HG03457 (cell line): ENCODE measurements at regions not wholly inside any gene's neighbourhood (a gene's known extent, or its start where the extent isn't known, plus 50 kb on each side); places are given as distances from the start of the nearest gene placed in this dataset.
A peak's percentile ranks its signal among the peaks of the same experiment; 100 is the strongest.
"Not testable (repeated sequence)": the region's sequence is repeated elsewhere in the genome, so short reads cannot be mapped to it uniquely, and the experiment has no call there.

Experiments
- ATAC-seq: cut with Tn5 transposase; IDR thresholded peaks from one replicate; pipeline ENCODE4 v1.9.1; 2021; ENCODE audit warnings: moderate number of reproducible peaks; ENCODE audit not compliant: unreplicated experiment

GRCh38 chr5:25764733-25765132 is 1120.0 kb upstream of the CDH10 start:
- no peak for ATAC-seq

GRCh38 chr5:25763781-25764180 is 1119.0 kb upstream of the CDH10 start:
- no peak for ATAC-seq

GRCh38 chr5:25754895-25755294 is 1110.1 kb upstream of the CDH10 start:
- ATAC-seq, result no peak

GRCh38 chr5:25744908-25745307 is 1100.1 kb upstream of the CDH10 start:
- no peak for ATAC-seq

GRCh38 chr5:25716680-25717079 is 1071.9 kb upstream of the CDH10 start:
- no peak for ATAC-seq

- no peak for ATAC-seq
Measured at GRCh38 chr5:25713259-25713658, 1068.5 kb upstream of the CDH10 start.

- ATAC-seq, result no peak
Measured at GRCh38 chr5:25707093-25707492, 1062.3 kb upstream of the CDH10 start.

GRCh38 chr5:25701936-25702335 is 1057.2 kb upstream of the CDH10 start:
- ATAC-seq, result no peak

- no peak for ATAC-seq
Measured at GRCh38 chr5:25694801-25695200, 1050.0 kb upstream of the CDH10 start.

- ATAC-seq, result peak; percentile 61
Measured at GRCh38 chr5:25688156-25688555, 1043.4 kb upstream of the CDH10 start.

- no peak for ATAC-seq
Measured at GRCh38 chr5:25669645-25670401, 1025.0 kb upstream of the CDH10 start.

- no peak for ATAC-seq
Measured at GRCh38 chr5:25662610-25663009, 1017.8 kb upstream of the CDH10 start.

- ATAC-seq, result not testable (repeated sequence)
Measured at GRCh38 chr5:25650316-25650715, 1005.5 kb upstream of the CDH10 start.

- no peak for ATAC-seq
Measured at GRCh38 chr5:25649628-25650265, 1005.0 kb upstream of the CDH10 start.

- no peak for ATAC-seq
Measured at GRCh38 chr5:25646421-25647341, 1001.9 kb upstream of the CDH10 start.

GRCh38 chr5:25641124-25641523 is 996.3 kb upstream of the CDH10 start:
- no peak for ATAC-seq

GRCh38 chr5:25619273-25619672 is 974.5 kb upstream of the CDH10 start:
- ATAC-seq, result no peak

- no peak for ATAC-seq
Measured at GRCh38 chr5:25618821-25619220, 974.0 kb upstream of the CDH10 start.

- ATAC-seq, result no peak
Measured at GRCh38 chr5:25614466-25614865, 969.7 kb upstream of the CDH10 start.

GRCh38 chr5:25604681-25605080 is 959.9 kb upstream of the CDH10 start:
- ATAC-seq, result no peak

- no peak for ATAC-seq
Measured at GRCh38 chr5:25579111-25579510, 934.3 kb upstream of the CDH10 start.

GRCh38 chr5:25573691-25574090 is 928.9 kb upstream of the CDH10 start:
- no peak for ATAC-seq
